Ishikawa (cell line): ENCODE measurements at regions not wholly inside any gene's neighbourhood (a gene's known extent, or its start where the extent isn't known, plus 50 kb on each side); places are given as distances from the start of the nearest gene placed in this dataset.

ENCODE experiments used
- EP300 ChIP-seq: IDR thresholded peaks from 2 replicates; pipeline ENCODE4 v1.6.1; 2012; ENCODE audit warnings: borderline replicate concordance
- FOXM1 ChIP-seq: IDR thresholded peaks from 2 replicates; pipeline ENCODE4 v1.6.1; 2012; ENCODE audit warnings: low read depth, borderline replicate concordance
- MAX ChIP-seq: IDR thresholded peaks from 2 replicates; pipeline ENCODE4 v1.6.1; 2012
- REST ChIP-seq: IDR thresholded peaks from 2 replicates; pipeline ENCODE4 v1.6.1; 2012; ENCODE audit warnings: low read depth, mild to moderate bottlenecking
- TAF1 ChIP-seq: IDR thresholded peaks from 2 replicates; pipeline ENCODE4 v1.6.1; 2012; ENCODE audit warnings: low read depth, mild to moderate bottlenecking
- YY1 ChIP-seq: IDR thresholded peaks from 2 replicates; pipeline ENCODE4 v1.6.1; 2012; ENCODE audit warnings: low read depth

GRCh38 chr4:132709056-132709455 is 440.0 kb upstream of the PCDH10 start:
- TF ChIP-seq MAX (no peak), REST (no peak), FOXM1 (no peak), YY1 (no peak), TAF1 (no peak), EP300 (no peak)
